ENCODE measurements at regions not wholly inside any gene's neighbourhood (a gene's known extent, or its start where the extent isn't known, plus 50 kb on each side); places are given as distances from the start of the nearest gene placed in this dataset.

DNA sequence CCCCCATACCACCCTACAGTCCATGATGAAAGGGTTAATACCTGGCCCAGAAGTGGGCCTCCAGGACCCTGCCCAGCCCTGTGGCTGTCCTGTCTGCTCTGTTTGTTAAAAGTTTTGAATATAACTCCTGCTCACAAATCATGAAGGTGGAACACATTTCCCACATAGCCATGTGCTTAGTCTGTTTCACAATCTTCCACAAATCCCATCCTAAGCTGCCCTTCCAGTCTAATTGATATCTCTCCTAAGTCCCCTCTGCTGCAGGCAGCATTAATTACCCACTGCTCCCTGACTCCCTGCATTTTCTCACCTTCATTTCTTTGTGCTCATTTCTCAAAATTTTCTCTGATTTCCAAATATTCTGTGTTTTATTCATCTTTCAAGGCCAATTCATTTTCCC, 142.6 kb downstream of the AASDH start:
- TF ChIP-seq, protein P1, sequence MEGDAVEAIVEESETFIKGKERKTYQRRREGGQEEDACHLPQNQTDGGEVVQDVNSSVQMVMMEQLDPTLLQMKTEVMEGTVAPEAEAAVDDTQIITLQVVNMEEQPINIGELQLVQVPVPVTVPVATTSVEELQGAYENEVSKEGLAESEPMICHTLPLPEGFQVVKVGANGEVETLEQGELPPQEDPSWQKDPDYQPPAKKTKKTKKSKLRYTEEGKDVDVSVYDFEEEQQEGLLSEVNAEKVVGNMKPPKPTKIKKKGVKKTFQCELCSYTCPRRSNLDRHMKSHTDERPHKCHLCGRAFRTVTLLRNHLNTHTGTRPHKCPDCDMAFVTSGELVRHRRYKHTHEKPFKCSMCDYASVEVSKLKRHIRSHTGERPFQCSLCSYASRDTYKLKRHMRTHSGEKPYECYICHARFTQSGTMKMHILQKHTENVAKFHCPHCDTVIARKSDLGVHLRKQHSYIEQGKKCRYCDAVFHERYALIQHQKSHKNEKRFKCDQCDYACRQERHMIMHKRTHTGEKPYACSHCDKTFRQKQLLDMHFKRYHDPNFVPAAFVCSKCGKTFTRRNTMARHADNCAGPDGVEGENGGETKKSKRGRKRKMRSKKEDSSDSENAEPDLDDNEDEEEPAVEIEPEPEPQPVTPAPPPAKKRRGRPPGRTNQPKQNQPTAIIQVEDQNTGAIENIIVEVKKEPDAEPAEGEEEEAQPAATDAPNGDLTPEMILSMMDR (IDR thresholded peaks at IDR 0.05) = no peak
- TF ChIP-seq EZH2 (IDR thresholded peaks at IDR 0.05) (no peak), EZH2phosphoT487 (IDR thresholded peaks at IDR 0.05) (no peak)
